AG10803 (cell line): ENCODE measurements at regions not wholly inside any gene's neighbourhood (a gene's known extent, or its start where the extent isn't known, plus 50 kb on each side); places are given as distances from the start of the nearest gene placed in this dataset.

ENCODE experiments used
- DNase-seq: peaks from one replicate; pipeline ENCODE4 v3.0.0; 2010; ENCODE audit warnings: low read depth
- H3K4me3 ChIP-seq: 2 replicates; pipeline ENCODE4 v1.5.1; 2011; ENCODE audit warnings: mild to moderate bottlenecking, low read length, control low read depth
- CTCF ChIP-seq: conservative IDR thresholded peaks from 2 replicates; pipeline ENCODE4 v1.5.1; 2011; ENCODE audit warnings: mild to moderate bottlenecking, low read length, control low read depth, inconsistent platforms

DNA sequence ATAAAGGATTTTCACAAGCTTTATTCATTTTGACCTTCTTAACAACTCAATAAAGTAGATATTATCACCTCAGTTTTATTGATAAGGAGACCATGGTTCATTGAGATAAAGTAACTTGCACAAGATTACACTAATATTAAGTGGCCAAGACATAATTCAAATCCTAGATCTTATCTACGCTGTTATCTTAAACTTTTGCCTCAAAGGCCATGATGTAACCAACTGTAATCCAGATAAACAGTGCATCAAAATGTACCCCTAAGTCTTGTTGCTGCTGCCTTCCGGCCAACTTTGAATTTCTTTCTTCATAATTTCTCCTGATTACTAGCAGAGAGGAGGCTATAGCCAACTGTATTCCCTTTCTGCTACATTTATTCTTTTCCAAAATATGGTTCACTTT, 1094.8 kb upstream of the PIK3C3 start:
- DNase-seq: no peak
- H3K4me3 ChIP-seq: no peak overlapping the region
- TF ChIP-seq CTCF: no peak

DNA sequence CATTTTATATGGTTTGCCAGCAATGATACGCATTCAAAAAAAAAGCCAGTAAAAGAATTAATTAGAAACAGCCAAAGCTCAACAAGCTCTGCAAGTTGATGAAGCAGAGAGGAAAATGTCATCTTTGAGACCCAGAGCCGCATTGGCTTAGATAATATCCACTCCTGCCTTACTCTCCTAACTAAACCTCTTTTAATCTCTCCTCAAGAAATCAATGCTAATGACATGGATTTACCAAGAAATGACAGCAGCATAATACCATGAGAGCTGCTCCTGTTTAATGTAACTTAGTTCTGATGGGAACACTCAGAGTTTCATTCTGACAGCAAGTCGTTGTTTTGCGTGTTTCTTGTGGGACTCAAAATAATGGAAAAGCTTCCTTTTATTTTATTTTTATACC, 1099.4 kb upstream of the PIK3C3 start:
- no peak for TF ChIP-seq CTCF
- no peak for DNase-seq
- H3K4me3 ChIP-seq: no peak overlapping the region

DNA sequence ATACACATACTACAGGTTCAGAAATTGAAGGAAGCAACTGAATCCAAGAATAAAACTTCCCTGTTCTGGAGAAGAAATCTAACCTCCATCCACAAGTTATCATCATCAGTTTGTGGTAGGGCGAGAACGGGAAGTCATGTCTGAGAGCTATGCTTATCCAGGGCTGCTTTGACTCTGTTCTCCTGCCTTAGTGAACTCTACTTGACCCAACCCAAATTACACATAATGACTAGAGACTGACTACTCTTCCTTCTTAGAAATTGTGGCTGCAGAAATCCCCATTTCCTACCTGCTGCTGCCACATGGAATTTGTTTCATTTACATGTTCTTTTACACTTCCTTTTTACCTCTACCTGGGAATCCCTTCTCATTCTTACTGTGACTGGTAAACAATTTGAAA, 1102.6 kb upstream of the PIK3C3 start:
- DNase-seq: no peak
- no peak for TF ChIP-seq CTCF
- no peak overlapping the region for H3K4me3 ChIP-seq

DNA sequence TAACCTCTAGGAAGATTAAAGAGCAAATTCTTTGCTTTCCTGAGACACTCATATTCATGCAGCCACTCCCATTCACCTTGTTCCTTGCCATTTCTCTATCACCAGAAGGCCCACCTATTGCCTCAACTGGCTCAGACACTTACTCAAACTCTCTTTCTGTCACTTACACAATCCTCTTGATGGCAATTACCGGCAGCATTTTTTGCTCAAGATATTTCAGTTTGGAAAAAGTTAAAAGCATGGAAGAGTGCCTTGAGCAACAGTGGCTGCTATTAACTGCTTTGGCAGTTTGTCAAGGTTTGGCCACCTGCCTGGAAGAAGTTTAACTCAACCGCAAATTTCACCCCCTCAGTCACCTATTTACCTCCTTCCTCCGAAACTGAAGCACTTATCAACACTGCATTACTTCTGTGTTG, 1104.0 kb upstream of the PIK3C3 start:
- TF ChIP-seq CTCF: no peak
- DNase-seq: peak; percentile 13
- H3K4me3 ChIP-seq: no peak overlapping the region

DNA sequence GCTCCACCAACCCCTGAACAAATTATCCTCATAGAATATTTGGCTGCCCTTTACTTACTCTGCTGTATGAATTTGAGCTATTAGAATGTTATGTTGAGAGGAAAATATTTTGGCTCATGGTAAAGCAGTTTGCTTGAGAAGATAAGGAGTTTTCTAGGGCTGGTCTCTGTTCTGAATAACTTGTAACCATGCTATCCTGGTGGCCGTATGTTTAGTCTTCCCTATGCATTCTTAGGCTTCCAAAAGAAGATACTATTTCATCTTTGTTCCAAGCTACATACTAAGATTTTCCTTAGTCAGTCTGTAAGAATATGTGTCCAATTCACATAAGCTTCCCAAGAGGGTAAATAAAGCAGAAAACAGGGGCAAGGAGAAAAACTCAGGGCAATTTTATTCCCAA, 1105.1 kb upstream of the PIK3C3 start:
- no peak overlapping the region for H3K4me3 ChIP-seq
- DNase-seq: no peak
- TF ChIP-seq CTCF: no peak

DNA sequence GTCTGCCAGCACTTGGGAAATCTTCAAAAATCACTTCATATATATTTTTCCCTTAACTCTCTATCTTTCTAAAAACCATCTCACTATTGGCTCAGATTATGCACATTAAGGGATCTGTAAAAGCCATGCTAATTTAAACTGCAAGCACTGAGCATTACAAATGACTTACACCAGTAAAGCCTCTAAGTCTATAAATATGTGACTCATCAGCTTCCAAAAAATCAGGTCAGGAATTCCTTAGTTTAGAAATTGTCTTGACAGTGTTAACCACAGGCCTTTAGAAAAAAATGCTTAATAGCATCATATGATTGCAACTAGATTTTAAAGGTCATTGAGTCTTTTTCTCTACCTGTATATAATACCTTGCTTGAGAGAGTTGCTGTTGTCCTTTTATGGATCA, 1113.6 kb upstream of the PIK3C3 start:
- H3K4me3 ChIP-seq: no peak overlapping the region
- DNase-seq: peak; percentile 56
- TF ChIP-seq CTCF: no peak

DNA sequence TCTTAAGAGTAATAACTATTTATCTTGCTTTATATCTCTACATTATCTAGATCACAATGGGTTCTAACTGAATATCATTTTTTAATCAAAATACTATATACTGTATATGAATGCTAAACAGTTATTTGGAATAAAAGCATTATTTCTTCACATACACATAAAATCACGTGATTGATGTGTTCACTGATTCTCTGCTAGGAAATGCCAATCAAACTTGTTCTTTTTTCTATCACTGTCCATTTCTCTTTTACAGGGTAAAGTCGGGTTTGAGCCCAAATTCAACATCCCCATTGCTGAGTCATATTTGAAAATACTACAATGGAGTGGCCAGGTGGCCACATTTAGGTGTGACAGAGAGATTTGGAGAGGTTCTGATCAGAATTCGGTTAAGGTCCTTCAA, 1114.0 kb upstream of the PIK3C3 start:
- DNase-seq: no peak
- no peak for TF ChIP-seq CTCF
- no peak overlapping the region for H3K4me3 ChIP-seq
